Inferior parietal cortex (tissue), 1 donor: ENCODE measurements at regions not wholly inside any gene's neighbourhood (a gene's known extent, or its start where the extent isn't known, plus 50 kb on each side); places are given as distances from the start of the nearest gene placed in this dataset.
"Not testable (repeated sequence)": the region's sequence is repeated elsewhere in the genome, so short reads cannot be mapped to it uniquely, and the experiment has no call there.

ENCODE experiments used
- DNase-seq: peaks from one replicate; pipeline ENCODE4 v3.0.0-alpha.2; 2016; ENCODE audit errors: extremely low spot score

- no peak for DNase-seq
Measured at GRCh38 chr1:199515261-199515660, 512.2 kb upstream of the NR5A2 start.

- no peak for DNase-seq
Measured at GRCh38 chr1:199522338-199522737, 505.2 kb upstream of the NR5A2 start.

GRCh38 chr1:199522936-199523335, 504.6 kb upstream of the NR5A2 start:
- DNase-seq, result peak; percentile 11

- DNase-seq, result no peak
Measured at GRCh38 chr1:199529324-199529723, 498.2 kb upstream of the NR5A2 start.

- not testable (repeated sequence) for DNase-seq
Measured at GRCh38 chr1:199533361-199533760, 494.1 kb upstream of the NR5A2 start.

GRCh38 chr1:199545780-199546179, 481.7 kb upstream of the NR5A2 start:
- DNase-seq, result no peak

GRCh38 chr1:199546323-199546722, 481.2 kb upstream of the NR5A2 start:
- no peak for DNase-seq

GRCh38 chr1:199549421-199549820, 478.1 kb upstream of the NR5A2 start:
- DNase-seq, result no peak

GRCh38 chr1:199550199-199551065, 477.1 kb upstream of the NR5A2 start:
- peak; percentile 27 for DNase-seq

- peak; percentile 83 for DNase-seq
Measured at GRCh38 chr1:199551967-199552565, 475.4 kb upstream of the NR5A2 start.

- DNase-seq, result no peak
Measured at GRCh38 chr1:199553104-199553503, 474.4 kb upstream of the NR5A2 start.

- no peak for DNase-seq
Measured at GRCh38 chr1:199561334-199561733, 466.2 kb upstream of the NR5A2 start.

GRCh38 chr1:199573047-199573446, 454.5 kb upstream of the NR5A2 start:
- DNase-seq, result no peak

GRCh38 chr1:199574950-199575349, 452.6 kb upstream of the NR5A2 start:
- DNase-seq, result no peak

- DNase-seq, result no peak
Measured at GRCh38 chr1:199580300-199580699, 447.2 kb upstream of the NR5A2 start.

- no peak for DNase-seq
Measured at GRCh38 chr1:199585392-199585791, 442.1 kb upstream of the NR5A2 start.

GRCh38 chr1:199590708-199591107, 436.8 kb upstream of the NR5A2 start:
- DNase-seq, result no peak

- DNase-seq, result no peak
Measured at GRCh38 chr1:199591468-199591867, 436.0 kb upstream of the NR5A2 start.

- no peak for DNase-seq
Measured at GRCh38 chr1:199593475-199593874, 434.0 kb upstream of the NR5A2 start.

GRCh38 chr1:199596448-199596847, 431.1 kb upstream of the NR5A2 start:
- DNase-seq, result not testable (repeated sequence)

GRCh38 chr1:199597152-199597551, 430.4 kb upstream of the NR5A2 start:
- no peak for DNase-seq

GRCh38 chr1:199608414-199608813, 419.1 kb upstream of the NR5A2 start:
- DNase-seq, result no peak
